ENCODE measurements at regions not wholly inside any gene's neighbourhood (a gene's known extent, or its start where the extent isn't known, plus 50 kb on each side); places are given as distances from the start of the nearest gene placed in this dataset.

DNA sequence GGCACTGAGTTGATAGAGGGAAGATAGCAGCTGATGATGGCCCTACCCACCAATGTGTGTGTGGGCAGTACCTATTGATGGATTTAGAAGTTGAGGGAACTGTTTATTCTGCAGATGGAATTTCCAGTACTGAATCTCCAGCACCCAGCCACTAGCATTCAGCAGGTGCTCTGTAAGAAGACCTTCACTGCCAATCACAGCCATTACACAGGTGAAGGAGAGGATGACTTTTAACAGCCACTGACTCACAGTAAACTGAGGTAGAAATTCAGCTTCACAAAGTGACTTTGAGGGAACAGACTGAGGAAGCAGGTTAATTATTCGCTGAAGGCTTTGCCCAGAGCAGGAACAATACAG lies 107.8 kb downstream of the GGTLC2 start:
- H3K9me3 Mint-ChIP-seq: no peaks in the 10 kb centered on the region
- Histone ChIP-seq H3K9ac (no peak overlapping the region), H3K4me1 (no peaks in the 10 kb centered on the region), H3K27ac (no peak overlapping the region), H3K9me3 (ENCODE audit: low read depth) (no peaks in the 10 kb centered on the region), H3K36me3 (no peaks in the 10 kb centered on the region), H2AFZ (replicated peaks) (no peak overlapping the region), H3K27me3 (peaks cover 83% of the 10 kb centered on the region), H3K4me3 (no peak overlapping the region), H3K4me2 (no peak overlapping the region), H3K79me2 (ENCODE audit: low read depth) (no peaks in the 10 kb centered on the region), H3F3A (ENCODE audit: low read depth) (no peaks in the 10 kb centered on the region), H4K20me1 (ENCODE audit: low read depth) (no peaks in the 10 kb centered on the region)
- H3K4me3 Mint-ChIP-seq: no peak overlapping the region
- peaks cover 7% of the 10 kb centered on the region for H3K4me1 Mint-ChIP-seq
- H3K36me3 Mint-ChIP-seq: no peaks in the 10 kb centered on the region
- H3K27ac Mint-ChIP-seq: no peak overlapping the region
- no peak for TF ChIP-seq CTCF (IDR thresholded peaks at IDR 0.05)
- no peak for TF ChIP-seq EZH2 (IDR thresholded peaks at IDR 0.05)
- TF ChIP-seq EZH2phosphoT487 (IDR thresholded peaks at IDR 0.05): no peak
- H3K27me3 Mint-ChIP-seq (ENCODE audit: insufficient read depth, low read depth): peaks cover 6% of the 10 kb centered on the region
- DNase-seq (ENCODE audit: low spot score): no peak

GRCh38 chr22:22752556-22753477 lies 108.4 kb downstream of the GGTLC2 start:
- no peak overlapping the region for H3K9ac ChIP-seq
- no peaks in the 10 kb centered on the region for H3K9me3 ChIP-seq (ENCODE audit: low read depth)
- Mint-ChIP-seq H3K27me3 (ENCODE audit: insufficient read depth, low read depth) (peaks cover 6% of the 10 kb centered on the region), H3K27ac (no peak overlapping the region), H3K9me3 (no peaks in the 10 kb centered on the region), H3K4me3 (no peak overlapping the region), H3K36me3 (no peaks in the 10 kb centered on the region), H3K4me1 (peaks cover 3% of the 10 kb centered on the region)
- no peak for DNase-seq (ENCODE audit: low spot score)
- peaks cover 83% of the 10 kb centered on the region for H3K27me3 ChIP-seq
- H2AFZ ChIP-seq (replicated peaks): no peak overlapping the region
- no peak overlapping the region for H3K27ac ChIP-seq
- no peaks in the 10 kb centered on the region for H4K20me1 ChIP-seq (ENCODE audit: low read depth)
- H3K4me3 ChIP-seq: no peak overlapping the region
- no peaks in the 10 kb centered on the region for H3K4me1 ChIP-seq
- H3K79me2 ChIP-seq (ENCODE audit: low read depth): no peaks in the 10 kb centered on the region
- H3K4me2 ChIP-seq: no peak overlapping the region
- TF ChIP-seq EZH2phosphoT487 (IDR thresholded peaks at IDR 0.05): no peak
- no peak for TF ChIP-seq EZH2 (IDR thresholded peaks at IDR 0.05)
- no peak for TF ChIP-seq CTCF (IDR thresholded peaks at IDR 0.05)
- no peaks in the 10 kb centered on the region for H3F3A ChIP-seq (ENCODE audit: low read depth)
- H3K36me3 ChIP-seq: no peaks in the 10 kb centered on the region

DNA sequence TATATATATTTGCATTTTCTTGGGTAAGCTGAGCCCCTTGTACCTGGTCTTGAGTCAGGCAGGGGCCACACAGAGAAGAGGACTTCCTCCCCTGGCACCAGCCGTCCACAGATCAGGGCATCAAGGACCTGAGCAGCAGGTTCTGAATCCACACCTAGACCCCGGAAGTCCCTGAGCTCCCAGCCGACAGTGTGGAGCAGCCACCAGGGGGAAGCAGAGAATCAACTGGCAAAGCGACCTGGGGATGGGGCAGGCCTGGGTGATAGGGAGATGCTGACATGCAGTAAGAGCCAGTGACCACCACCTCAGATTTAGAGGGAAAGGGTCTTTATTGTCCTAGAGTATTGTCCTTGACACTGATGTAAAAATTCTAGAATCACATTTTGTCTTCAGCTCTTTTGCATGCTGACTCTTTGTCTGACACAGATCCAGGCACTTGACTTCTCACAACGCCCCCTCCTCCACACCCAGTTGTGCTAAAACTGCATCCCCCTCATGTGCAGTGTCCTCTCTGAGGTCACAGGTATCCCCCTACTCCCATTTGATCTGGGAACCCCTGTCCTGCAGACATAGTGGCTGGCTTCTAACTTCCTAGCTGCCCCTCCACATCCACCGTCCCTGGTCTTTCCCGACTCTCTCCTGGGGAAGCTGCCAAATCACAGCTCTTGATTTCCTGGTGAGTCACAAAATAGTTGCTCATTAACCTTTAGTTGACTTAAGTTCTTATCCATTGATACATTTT lies 109.3 kb downstream of the GGTLC2 start:
- H3K27ac ChIP-seq: no peak overlapping the region
- H3K4me1 ChIP-seq: no peaks in the 10 kb centered on the region
- Mint-ChIP-seq H3K27ac (no peak overlapping the region), H3K27me3 (ENCODE audit: insufficient read depth, low read depth) (peaks cover 6% of the 10 kb centered on the region), H3K4me3 (no peak overlapping the region), H3K4me1 (no peaks in the 10 kb centered on the region), H3K9me3 (no peaks in the 10 kb centered on the region), H3K36me3 (no peaks in the 10 kb centered on the region)
- H3K9ac ChIP-seq: no peak overlapping the region
- TF ChIP-seq CTCF (IDR thresholded peaks at IDR 0.05) (peak; percentile 72), EZH2phosphoT487 (IDR thresholded peaks at IDR 0.05) (no peak)
- H4K20me1 ChIP-seq (ENCODE audit: low read depth): no peaks in the 10 kb centered on the region
- no peaks in the 10 kb centered on the region for H3K36me3 ChIP-seq
- no peak overlapping the region for H2AFZ ChIP-seq (replicated peaks)
- peaks cover 80% of the 10 kb centered on the region for H3K27me3 ChIP-seq
- H3K4me3 ChIP-seq: no peak overlapping the region
- H3F3A ChIP-seq (ENCODE audit: low read depth): no peaks in the 10 kb centered on the region
- H3K79me2 ChIP-seq (ENCODE audit: low read depth): no peaks in the 10 kb centered on the region
- H3K9me3 ChIP-seq (ENCODE audit: low read depth): no peaks in the 10 kb centered on the region
- no peak overlapping the region for H3K4me2 ChIP-seq
- DNase-seq (ENCODE audit: low spot score): peak; percentile 70

Measured in neural progenitor cell (in vitro differentiated cells).